ENCODE measurements at regions not wholly inside any gene's neighbourhood (a gene's known extent, or its start where the extent isn't known, plus 50 kb on each side); places are given as distances from the start of the nearest gene placed in this dataset.
A peak's percentile ranks its signal among the peaks of the same experiment; 100 is the strongest.

GRCh38 chr2:58794103-58794502 is 553.0 kb upstream of the FANCL start:
- BruUV-seq (replicated peaks) = no TSS peak
- TF ChIP-seq MAX (IDR thresholded peaks at IDR 0.05; ENCODE audit: low read depth, low read length) (no peak), ZNF384 (IDR thresholded peaks at IDR 0.05; ENCODE audit: borderline replicate concordance, low read depth, low read length) (no peak), JUNB (IDR thresholded peaks at IDR 0.05) (peak; percentile 23; the same call in 1 of the 2 replicates)
- in situ Hi-C loops (cut with MboI) = no loop called here

GRCh38 chr2:58788402-58788801 is 547.3 kb upstream of the FANCL start:
- H4K20me1 ChIP-seq (ENCODE audit: control insufficient read depth, insufficient read depth) = no peaks in the 10 kb centered on the region
- intact Hi-C loops (cut with micrococcal nuclease; ENCODE audit: unreplicated experiment) (no loop called here), in situ Hi-C loops (cut with MboI) (no loop called here)
- no peak; the same call in 2 of the 3 replicates for ATAC-seq
- no peak overlapping the region for H3K27ac ChIP-seq (ENCODE audit: control insufficient read depth, insufficient read depth)
- BruUV-seq (replicated peaks) = no TSS peak
- no peaks in the 10 kb centered on the region for H3K4me1 ChIP-seq (ENCODE audit: control insufficient read depth, insufficient read depth, low read length)
- TF ChIP-seq KLF5 (IDR thresholded peaks at IDR 0.05; ENCODE audit: partially characterized antibody) (no peak), ZNF622 (IDR thresholded peaks at IDR 0.05) (no peak), SMARCA5 (IDR thresholded peaks at IDR 0.05) (no peak), REST (IDR thresholded peaks at IDR 0.05; ENCODE audit: low read depth, low read length) (no peak), MYC (IDR thresholded peaks at IDR 0.05; ENCODE audit: insufficient read depth, insufficient read length, insufficient replicate concordance, low read length, severe bottlenecking) (no peak), SKIL (IDR thresholded peaks at IDR 0.05; ENCODE audit: low read depth, poor library complexity, severe bottlenecking) (no peak), HCFC1 (IDR thresholded peaks at IDR 0.05; ENCODE audit: low read length) (no peak)
- no peak for DNase-seq (ENCODE audit: low read depth, low spot score)
- WGBS (ENCODE audit: insufficient coverage, insufficient replicate concordance, low lambda C conversion rate, missing lambda C conversion rate) = 0% methylated on average over 1 of the region's 1 CpG
- H3K9ac ChIP-seq (ENCODE audit: control insufficient read depth, insufficient read depth, low read length) = no peak overlapping the region
- H3K4me3 ChIP-seq = no peak overlapping the region
- H3K79me2 ChIP-seq (ENCODE audit: control insufficient read depth, insufficient read depth, low read length) = no peaks in the 10 kb centered on the region
- H3K36me3 ChIP-seq (ENCODE audit: control insufficient read depth in 2 of 2, insufficient read depth in 2 of 2, low read length in 1 of 2) = no peaks in the 10 kb centered on the region
- H3K4me2 ChIP-seq (ENCODE audit: control insufficient read depth, insufficient read depth) = no peak overlapping the region
- no peaks in the 10 kb centered on the region for H3K9me3 ChIP-seq (replicated peaks; ENCODE audit: control insufficient read depth, insufficient read depth, low read length)
- ChIA-PET POLR2A (no interaction called here), RAD21 (ENCODE audit: unreplicated experiment) (no interaction called here), SMC1A (ENCODE audit: uncharacterized antibody, unreplicated experiment) (interaction anchor here (1.0 kb wide), 1 partner anchor 20 kb away, joined by 3 read pairs; no protein-coding TSS in a partner anchor), CTCF (no interaction called here)
- no peak for FAIRE-seq
- no peaks in the 10 kb centered on the region for H3K27me3 ChIP-seq (replicated peaks in 1 of 2; ENCODE audit: control insufficient read depth in 2 of 2, insufficient read depth in 2 of 2, low read length in 1 of 2)
- no peak overlapping the region for H2AFZ ChIP-seq (ENCODE audit: control insufficient read depth, low read depth, low read length)

More at GRCh38 chr2:58794103-58794502, 553.0 kb upstream of the FANCL start:
- POLR2A ChIA-PET = no interaction called here
- intact Hi-C loops (cut with micrococcal nuclease; ENCODE audit: unreplicated experiment) = no loop called here
- Histone ChIP-seq H3K27me3 (replicated peaks in 1 of 2; ENCODE audit: control insufficient read depth in 2 of 2, insufficient read depth in 2 of 2, low read length in 1 of 2) (no peaks in the 10 kb centered on the region), H3K36me3 (ENCODE audit: control insufficient read depth in 2 of 2, insufficient read depth in 2 of 2, low read length in 1 of 2) (no peaks in the 10 kb centered on the region), H2AFZ (ENCODE audit: control insufficient read depth, low read depth, low read length) (no peak overlapping the region), H3K9me3 (replicated peaks; ENCODE audit: control insufficient read depth, insufficient read depth, low read length) (no peaks in the 10 kb centered on the region), H3K4me3 (no peak overlapping the region), H4K20me1 (ENCODE audit: control insufficient read depth, insufficient read depth) (no peaks in the 10 kb centered on the region), H3K9ac (ENCODE audit: control insufficient read depth, insufficient read depth, low read length) (no peak overlapping the region), H3K4me2 (ENCODE audit: control insufficient read depth, insufficient read depth) (no peak overlapping the region), H3K27ac (ENCODE audit: control insufficient read depth, insufficient read depth) (no peak overlapping the region), H3K79me2 (ENCODE audit: control insufficient read depth, insufficient read depth, low read length) (no peaks in the 10 kb centered on the region), H3K4me1 (ENCODE audit: control insufficient read depth, insufficient read depth, low read length) (no peaks in the 10 kb centered on the region)
- FAIRE-seq = no peak
- CTCF ChIA-PET = interaction anchor here (1.5 kb wide), 1 partner anchor 31 kb away, joined by 4 read pairs; no protein-coding TSS in a partner anchor
- no peak for DNase-seq (ENCODE audit: low read depth, low spot score)
- WGBS (ENCODE audit: insufficient coverage, insufficient replicate concordance, low lambda C conversion rate, missing lambda C conversion rate) = 0% methylated on average over 1 of the region's 1 CpG
- SMC1A ChIA-PET (ENCODE audit: uncharacterized antibody, unreplicated experiment) = interaction anchor here (1.2 kb wide), 1 partner anchor 30 kb away, joined by 3 read pairs; no protein-coding TSS in a partner anchor
- ATAC-seq = no peak
- RAD21 ChIA-PET (ENCODE audit: unreplicated experiment) = no interaction called here

Data from GM12878 (cell line).